Endothelial cell of umbilical vein (primary cell): ENCODE measurements at regions not wholly inside any gene's neighbourhood (a gene's known extent, or its start where the extent isn't known, plus 50 kb on each side); places are given as distances from the start of the nearest gene placed in this dataset.
"Not testable (repeated sequence)": the region's sequence is repeated elsewhere in the genome, so short reads cannot be mapped to it uniquely, and the experiment has no call there.

ENCODE experiments used
- BruUV-seq: library from RNA; stranded (reverse); fragments of 400-500 nt; replicated peaks from 2 replicates; lab custom pipeline; 2021; lab: Mats Ljungman, UMichigan
- CTCF ChIA-PET: fragments of 300-600, 350-600 bp; sonication (Branson Sonifier 250); formaldehyde crosslinking; loops from one replicate; lab custom pipeline; 2021; ENCODE audit warnings: antibody characterized with exemption, inconsistent platforms; lab: Charles Lee
- POLR2A ChIA-PET: fragments of 300-600, 350-600 bp; sonication (Branson Sonifier 250); formaldehyde crosslinking; loops from one replicate; lab custom pipeline; 2021; ENCODE audit warnings: antibody characterized with exemption, inconsistent platforms; lab: Charles Lee
- DNase-seq: peaks from one replicate; pipeline ENCODE4 v3.0.0-alpha.2; 2011; ENCODE audit warnings: low read depth, low spot score
- FAIRE-seq: peaks from 2 replicates; lab custom pipeline; 2011; peaks lifted over from hg19 to GRCh38; lab: Jason Lieb, UNC
- H2AFZ ChIP-seq: 2 replicates; pipeline ENCODE4 v1.6.0; 2012; ENCODE audit warnings: low read depth, low read length, control low read depth, inconsistent platforms
- H3K27ac ChIP-seq: 2 replicates; pipeline ENCODE4 v1.5.1; 2011; ENCODE audit warnings: low read depth, mild to moderate bottlenecking, control low read depth, low read length, moderate library complexity; ENCODE audit not compliant: insufficient read depth
- H3K27me3 ChIP-seq, 2 experiments: 2 replicates each; pipeline versions ENCODE4 v1.6.0 to v1.6.1; 2011; ENCODE audit warnings: low read length in 2 of 2, mixed read lengths in 1 of 2; ENCODE audit not compliant: control insufficient read depth in 2 of 2, insufficient read depth in 2 of 2
- H3K36me3 ChIP-seq, 2 experiments: 2 replicates in 1 of 2; 3 replicates in 1 of 2; pipeline ENCODE4 v1.5.1; 2011; ENCODE audit warnings: low read length in 2 of 2, mild to moderate bottlenecking in 1 of 2, moderate library complexity in 1 of 2; ENCODE audit not compliant: control insufficient read depth in 2 of 2, insufficient read depth in 2 of 2; ENCODE audit errors: extremely low read depth in 1 of 2
- H3K4me1 ChIP-seq: 3 replicates; pipeline ENCODE4 v1.5.1; 2011; ENCODE audit warnings: mild to moderate bottlenecking, low read length; ENCODE audit not compliant: control insufficient read depth, insufficient read depth; ENCODE audit errors: extremely low read depth
- H3K4me2 ChIP-seq: 2 replicates; pipeline ENCODE4 v1.6.1; 2011; ENCODE audit warnings: low read length, control low read depth, mixed read lengths; ENCODE audit not compliant: insufficient read depth
- H3K4me3 ChIP-seq, 3 experiments: fragments of 200-600 bp in 1 of 3; sonication (generic), shearing (Covaris generic) in 1 of 3; replicated peaks in 1 of 3; 2 replicates each; pipeline ENCODE4 v1.5.1; 2011 to 2016; ENCODE audit warnings: control low read depth in 3 of 3, low read length in 3 of 3, mild to moderate bottlenecking in 2 of 3, inconsistent platforms in 1 of 3, low read depth in 1 of 3, moderate library complexity in 1 of 3; ENCODE audit not compliant: insufficient read depth in 1 of 3
- H3K79me2 ChIP-seq: 2 replicates; pipeline ENCODE4 v1.6.0; 2012; ENCODE audit warnings: low read length, inconsistent platforms; ENCODE audit not compliant: control insufficient read depth, insufficient read depth
- H3K9ac ChIP-seq: replicated peaks from 2 replicates; pipeline ENCODE3; 2011; ENCODE audit warnings: low read length, control low read depth; ENCODE audit not compliant: insufficient read depth; ENCODE audit errors: extremely low read depth
- H3K9me1 ChIP-seq: replicated peaks from 3 replicates; pipeline ENCODE4 v1.6.0; 2011; ENCODE audit warnings: mild to moderate bottlenecking, low read length; ENCODE audit not compliant: control insufficient read depth, insufficient read depth; ENCODE audit errors: extremely low read depth
- H3K9me3 ChIP-seq: replicated peaks from 2 replicates; pipeline ENCODE4 v1.5.1; 2012; ENCODE audit warnings: low read length, inconsistent platforms; ENCODE audit not compliant: control insufficient read depth, insufficient read depth
- H4K20me1 ChIP-seq: replicated peaks from 2 replicates; pipeline ENCODE3; 2011; ENCODE audit warnings: mild to moderate bottlenecking, low read length; ENCODE audit not compliant: control insufficient read depth, insufficient read depth; ENCODE audit errors: extremely low read depth
- CTCF ChIP-seq, 2 donors: IDR thresholded peaks; 1 replicate in 1 of 2; 2 replicates in 1 of 2; pipeline ENCODE4 v1.5.1; 2011; ENCODE audit warnings: low read length in 2 of 2, mild to moderate bottlenecking in 2 of 2, moderate library complexity in 2 of 2, control low read depth in 1 of 2, inconsistent platforms in 1 of 2, low read depth in 1 of 2; ENCODE audit not compliant: insufficient read depth in 1 of 2; ENCODE audit errors: extremely low read depth in 1 of 2
- EZH2 ChIP-seq: IDR thresholded peaks from 2 replicates; pipeline ENCODE4 v1.6.1; 2012; ENCODE audit warnings: borderline replicate concordance, low read depth, mild to moderate bottlenecking, moderate library complexity, low read length, inconsistent platforms; ENCODE audit not compliant: severe bottlenecking
- MAX ChIP-seq: IDR thresholded peaks from 2 replicates; pipeline ENCODE4 v1.6.1; 2011; ENCODE audit not compliant: insufficient read depth, insufficient read length
- MYC ChIP-seq: IDR thresholded peaks from one replicate; pipeline ENCODE4 v1.6.1; 2011; ENCODE audit warnings: mild to moderate bottlenecking, low read depth, low read length
- POLR2A ChIP-seq: IDR thresholded peaks from 2 replicates; pipeline ENCODE4 v1.6.1; 2012; ENCODE audit warnings: low read depth, mild to moderate bottlenecking, control low read depth, low read length
- dilution Hi-C: fragments of 300-500 bp; cut with MboI; formaldehyde crosslinking; loops from one replicate; pipeline ENCODE4 v1.15.0; 2019; ENCODE audit warnings: low sequenced_read_pairs; ENCODE audit not compliant: extremely low pct_ligation_motif_present
- intact Hi-C: fragments of 100-400 bp; cut with micrococcal nuclease; formaldehyde crosslinking; loops from one replicate; pipeline ENCODE4 v1.10.0; 2022

DNA sequence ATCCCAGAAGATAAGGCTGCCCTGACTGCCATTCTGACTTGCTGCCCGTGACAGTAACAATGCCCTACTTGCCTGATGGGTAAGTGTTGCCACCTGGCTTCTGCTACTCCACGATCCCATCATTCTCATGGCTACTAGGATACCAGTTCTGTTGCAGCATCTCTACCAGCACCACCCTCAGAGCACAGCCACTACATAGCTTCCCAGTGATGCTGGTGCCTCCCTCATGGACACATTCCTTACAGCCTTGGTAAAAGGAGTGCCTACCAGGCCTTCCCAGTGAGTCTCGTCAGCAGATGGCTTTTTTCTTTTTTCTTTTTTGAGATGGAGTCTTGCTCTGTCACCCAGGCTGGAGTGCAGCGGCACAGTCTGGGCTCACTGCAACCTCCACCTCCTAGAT, 84.4 kb upstream of the CMKLR1 start:
- no peak overlapping the region for H3K4me3 ChIP-seq
- ChIA-PET CTCF (no interaction called here), POLR2A (interaction anchor here (0.6 kb wide), 1 partner anchor 757 kb away, joined by 3 read pairs; no protein-coding TSS in a partner anchor)
- H3K9me3 ChIP-seq, result no peaks in the 10 kb centered on the region
- H3K27me3 ChIP-seq, result no peaks in the 10 kb centered on the region
- H3K79me2 ChIP-seq, result no peaks in the 10 kb centered on the region
- FAIRE-seq, result no peak
- no peak overlapping the region for H3K4me2 ChIP-seq
- H3K27ac ChIP-seq, result no peak overlapping the region
- TF ChIP-seq EZH2, result no peak
- TF ChIP-seq MAX, result no peak
- TF ChIP-seq POLR2A, result no peak
- TF ChIP-seq CTCF (IDR thresholded peaks at IDR 0.05; ENCODE audit: extremely low read depth in 1 of 2, insufficient read depth in 1 of 2, low read depth in 1 of 2, low read length in 2 of 2), result no peak
- no peak for TF ChIP-seq MYC
- DNase-seq, result no peak
- no peak overlapping the region for H2AFZ ChIP-seq
- no peaks in the 10 kb centered on the region for H3K9me1 ChIP-seq
- no peaks in the 10 kb centered on the region for H4K20me1 ChIP-seq
- H3K9ac ChIP-seq, result no peak overlapping the region
- H3K36me3 ChIP-seq, result no peaks in the 10 kb centered on the region
- BruUV-seq, result no TSS peak
- no peaks in the 10 kb centered on the region for H3K4me1 ChIP-seq
- intact Hi-C loops (no loop called here), dilution Hi-C loops (no loop called here)

- H3K9me3 ChIP-seq, H3K36me3 ChIP-seq, FAIRE-seq, H3K4me3 ChIP-seq, BruUV-seq, H4K20me1 ChIP-seq, H3K4me2 ChIP-seq, H3K79me2 ChIP-seq, POLR2A ChIA-PET, DNase-seq, H3K9me1 ChIP-seq, CTCF ChIA-PET, H2AFZ ChIP-seq, H3K27me3 ChIP-seq, H3K9ac ChIP-seq, H3K27ac ChIP-seq, H3K4me1 ChIP-seq, dilution Hi-C loops, intact Hi-C loops: not testable (repeated sequence)
These were observed 82.0 kb upstream of the CMKLR1 start for GRCh38 chr12:108421082-108421481.

DNA sequence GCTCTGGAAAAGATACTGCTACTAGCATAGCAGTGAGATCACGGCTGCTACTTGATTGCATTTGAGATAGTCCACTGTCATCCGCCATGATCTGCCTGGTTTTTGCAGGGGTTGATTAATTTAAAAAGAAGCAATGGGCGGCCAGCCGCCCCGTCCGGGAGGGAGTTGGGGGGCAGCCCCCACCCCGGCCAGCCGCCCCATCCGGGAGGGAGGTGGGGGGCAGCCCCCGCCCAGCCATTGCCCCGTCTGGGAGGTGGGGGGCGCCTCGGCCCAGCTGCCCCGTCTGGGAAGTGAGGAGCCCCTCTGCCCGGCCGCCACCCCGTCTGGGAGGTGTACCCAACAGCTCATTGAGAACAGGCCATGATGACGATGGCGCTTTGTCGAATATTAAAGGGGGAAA, 81.3 kb upstream of the CMKLR1 start:
- H2AFZ ChIP-seq, H3K79me2 ChIP-seq, intact Hi-C loops, H4K20me1 ChIP-seq, CTCF ChIA-PET, H3K4me1 ChIP-seq, POLR2A ChIA-PET, DNase-seq, H3K4me3 ChIP-seq, H3K27me3 ChIP-seq, H3K9me3 ChIP-seq, H3K36me3 ChIP-seq, H3K9ac ChIP-seq, H3K9me1 ChIP-seq, FAIRE-seq, dilution Hi-C loops, H3K27ac ChIP-seq, H3K4me2 ChIP-seq, BruUV-seq: not testable (repeated sequence)
